ENCODE measurements at regions not wholly inside any gene's neighbourhood (a gene's known extent, or its start where the extent isn't known, plus 50 kb on each side); places are given as distances from the start of the nearest gene placed in this dataset.

- H3K27ac Mint-ChIP-seq = no peak overlapping the region
- H3K4me1 Mint-ChIP-seq = peaks cover 0 to 5% (median 0%) of the 10 kb centered on the region in 3 donors
- no peaks in the 10 kb centered on the region for H3K36me3 Mint-ChIP-seq
- no peak overlapping the region for H3K4me3 Mint-ChIP-seq
- H3K9me3 Mint-ChIP-seq = no peaks in the 10 kb centered on the region
- peaks cover 9% of the 10 kb centered on the region for H3K27me3 Mint-ChIP-seq
These were observed 125.1 kb upstream of the E2F8 start for GRCh38 chr11:19365743-19366410.

- peaks cover 22% of the 10 kb centered on the region for H3K27me3 Mint-ChIP-seq
- no peak overlapping the region for H3K4me3 Mint-ChIP-seq
- no peak overlapping the region for H3K27ac Mint-ChIP-seq
- no peaks in the 10 kb centered on the region for H3K9me3 Mint-ChIP-seq
- no peaks in the 10 kb centered on the region for H3K4me1 Mint-ChIP-seq
- no peaks in the 10 kb centered on the region for H3K36me3 Mint-ChIP-seq
These were observed 118.7 kb upstream of the E2F8 start for GRCh38 chr11:19359221-19360000.

- Mint-ChIP-seq H3K36me3 (no peaks in the 10 kb centered on the region), H3K4me3 (no peak overlapping the region), H3K4me1 (no peaks in the 10 kb centered on the region), H3K9me3 (no peaks in the 10 kb centered on the region), H3K27ac (no peak overlapping the region), H3K27me3 (peaks cover 23% of the 10 kb centered on the region)
These were observed 117.2 kb upstream of the E2F8 start for GRCh38 chr11:19357943-19358342.

- Mint-ChIP-seq H3K9me3 (no peaks in the 10 kb centered on the region), H3K4me3 (no peak overlapping the region), H3K36me3 (no peaks in the 10 kb centered on the region), H3K4me1 (no peaks in the 10 kb centered on the region), H3K27me3 (peaks cover 27% of the 10 kb centered on the region), H3K27ac (no peak overlapping the region)
These were observed 114.9 kb upstream of the E2F8 start for GRCh38 chr11:19355601-19356000.

- Mint-ChIP-seq H3K4me3 (no peak overlapping the region), H3K36me3 (no peaks in the 10 kb centered on the region), H3K27ac (no peak overlapping the region), H3K4me1 (no peaks in the 10 kb centered on the region), H3K9me3 (no peaks in the 10 kb centered on the region), H3K27me3 (peaks cover 40% of the 10 kb centered on the region)
These were observed 112.6 kb upstream of the E2F8 start for GRCh38 chr11:19353287-19353850.

GRCh38 chr11:19352771-19353160, 112.0 kb upstream of the E2F8 start:
- Mint-ChIP-seq H3K4me3 (no peak overlapping the region), H3K36me3 (no peaks in the 10 kb centered on the region), H3K27me3 (peaks cover 39% of the 10 kb centered on the region), H3K4me1 (no peaks in the 10 kb centered on the region), H3K9me3 (no peaks in the 10 kb centered on the region), H3K27ac (no peak overlapping the region)

GRCh38 chr11:19352072-19352770, 111.5 kb upstream of the E2F8 start:
- H3K36me3 Mint-ChIP-seq = no peaks in the 10 kb centered on the region
- H3K27ac Mint-ChIP-seq = no peak overlapping the region
- H3K4me3 Mint-ChIP-seq = no peak overlapping the region
- H3K27me3 Mint-ChIP-seq = peaks cover 44% of the 10 kb centered on the region
- H3K4me1 Mint-ChIP-seq = no peaks in the 10 kb centered on the region
- H3K9me3 Mint-ChIP-seq = no peaks in the 10 kb centered on the region

GRCh38 chr11:19351426-19351825, 110.7 kb upstream of the E2F8 start:
- Mint-ChIP-seq H3K36me3 (no peaks in the 10 kb centered on the region), H3K27me3 (peaks cover 50% of the 10 kb centered on the region), H3K4me3 (no peak overlapping the region)

GRCh38 chr11:19350160-19350559, 109.4 kb upstream of the E2F8 start:
- Mint-ChIP-seq H3K27ac (no peak overlapping the region), H3K36me3 (no peaks in the 10 kb centered on the region), H3K4me3 (no peak overlapping the region), H3K9me3 (no peaks in the 10 kb centered on the region), H3K27me3 (peaks cover 53% of the 10 kb centered on the region), H3K4me1 (peaks cover 2 to 10% (median 9%) of the 10 kb centered on the region in 3 donors)

More at GRCh38 chr11:19351426-19351825, 110.7 kb upstream of the E2F8 start:
- peaks cover 0 to 4% (median 4%) of the 10 kb centered on the region in 3 donors for H3K4me1 Mint-ChIP-seq
- no peaks in the 10 kb centered on the region for H3K9me3 Mint-ChIP-seq
- H3K27ac Mint-ChIP-seq = no peak overlapping the region

- Mint-ChIP-seq H3K27me3 (peaks cover 55% of the 10 kb centered on the region), H3K36me3 (no peaks in the 10 kb centered on the region), H3K9me3 (no peaks in the 10 kb centered on the region), H3K27ac (peak overlapping the region in 1 of 3 donors; percentile 23), H3K4me3 (peak overlapping the region in 1 of 4 donors; percentile 47), H3K4me1 (peaks cover 2 to 11% (median 10%) of the 10 kb centered on the region in 3 donors)
These were observed 108.7 kb upstream of the E2F8 start for GRCh38 chr11:19349340-19350025.

GRCh38 chr11:19347911-19348310, 107.2 kb upstream of the E2F8 start:
- H3K27me3 Mint-ChIP-seq = peaks cover 57% of the 10 kb centered on the region
- no peaks in the 10 kb centered on the region for H3K36me3 Mint-ChIP-seq
- peaks cover 2 to 11% (median 10%) of the 10 kb centered on the region in 3 donors for H3K4me1 Mint-ChIP-seq
- no peaks in the 10 kb centered on the region for H3K9me3 Mint-ChIP-seq
- H3K27ac Mint-ChIP-seq = no peak overlapping the region
- no peak overlapping the region for H3K4me3 Mint-ChIP-seq

- Mint-ChIP-seq H3K27me3 (peaks cover 58% of the 10 kb centered on the region), H3K4me1 (peaks cover 2 to 11% (median 10%) of the 10 kb centered on the region in 3 donors), H3K4me3 (peak overlapping the region; percentile 75 to 89 (median 86)), H3K27ac (peak overlapping the region in 1 of 3 donors; percentile 25), H3K36me3 (no peaks in the 10 kb centered on the region), H3K9me3 (no peaks in the 10 kb centered on the region)
These were observed 105.3 kb upstream of the E2F8 start for GRCh38 chr11:19345848-19346681.

- Mint-ChIP-seq H3K9me3 (no peaks in the 10 kb centered on the region), H3K4me3 (peak overlapping the region; percentile 75 to 89 (median 85)), H3K4me1 (peaks cover 2 to 11% (median 10%) of the 10 kb centered on the region in 3 donors), H3K27me3 (peaks cover 57% of the 10 kb centered on the region), H3K36me3 (no peaks in the 10 kb centered on the region), H3K27ac (peak overlapping the region in 1 of 3 donors; percentile 25)
These were observed 104.7 kb upstream of the E2F8 start for GRCh38 chr11:19345519-19345847.
